GM23338 (cell line): ENCODE measurements at regions not wholly inside any gene's neighbourhood (a gene's known extent, or its start where the extent isn't known, plus 50 kb on each side); places are given as distances from the start of the nearest gene placed in this dataset.

Experiments used
- ATAC-seq: fragments of 200-7000 bp; cut with Tn5 transposase; 3 replicates; pipeline ENCODE4 v1.9.1; 2020
- DNase-seq: peaks from one replicate; pipeline ENCODE4 v3.0.0-alpha.2; 2015; ENCODE audit warnings: low spot score
- H2AFZ ChIP-seq: fragments of 200-600 bp; sonication (generic); 2 replicates; pipeline ENCODE4 v1.8.0; 2016; ENCODE audit warnings: antibody characterized with exemption, mild to moderate bottlenecking, moderate library complexity
- H3F3A ChIP-seq: fragments of 200-600 bp; sonication (generic); replicated peaks from 2 replicates; pipeline ENCODE4 v1.8.0; 2017; ENCODE audit warnings: antibody characterized with exemption, mixed run types, low read depth
- H3K27ac ChIP-seq: fragments of 200-600 bp; sonication (generic); 2 replicates; pipeline ENCODE4 v1.6.1; 2016; ENCODE audit warnings: low read depth
- H3K27me3 ChIP-seq: fragments of 200-600 bp; sonication (generic); 2 replicates; pipeline ENCODE4 v1.8.0; 2016; ENCODE audit warnings: mild to moderate bottlenecking, mixed run types, moderate library complexity; ENCODE audit not compliant: insufficient read depth
- H3K36me3 ChIP-seq: fragments of 200-600 bp; sonication (generic); 2 replicates; pipeline ENCODE4 v1.8.0; 2016; ENCODE audit warnings: mild to moderate bottlenecking; ENCODE audit not compliant: insufficient read depth
- H3K4me1 ChIP-seq: fragments of 200-600 bp; sonication (generic); 2 replicates; pipeline ENCODE4 v1.8.0; 2016; ENCODE audit warnings: mild to moderate bottlenecking, moderate library complexity; ENCODE audit not compliant: insufficient read depth
- H3K4me2 ChIP-seq: fragments of 200-600 bp; sonication (generic); 2 replicates; pipeline ENCODE4 v1.7.1; 2017; ENCODE audit warnings: mixed run types
- H3K4me3 ChIP-seq: fragments of 200-600 bp; sonication (generic); 2 replicates; pipeline ENCODE4 v1.6.1; 2016; ENCODE audit warnings: mixed run types
- H3K79me2 ChIP-seq: fragments of 200-600 bp; sonication (generic); replicated peaks from 2 replicates; pipeline ENCODE4 v1.8.0; 2017; ENCODE audit warnings: mild to moderate bottlenecking; ENCODE audit not compliant: insufficient read depth
- H3K9me2 ChIP-seq: fragments of 200-600 bp; sonication (generic); 2 replicates; pipeline ENCODE4 v1.8.0; 2017; ENCODE audit not compliant: insufficient read depth
- H4K20me1 ChIP-seq: fragments of 200-600 bp; sonication (generic); replicated peaks from 2 replicates; pipeline ENCODE4 v1.8.0; 2017; ENCODE audit warnings: mild to moderate bottlenecking; ENCODE audit not compliant: insufficient read depth
- H3K27ac Mint-ChIP-seq: 2 replicates; pipeline ENCODE4 v1.8.0; 2020; ENCODE audit warnings: inconsistent platforms, mild to moderate bottlenecking, moderate library complexity, mixed read lengths
- H3K27me3 Mint-ChIP-seq: 3 replicates; pipeline ENCODE4 v1.8.0; 2022; ENCODE audit warnings: low read depth, mild to moderate bottlenecking, moderate library complexity, mixed read lengths, inconsistent platforms; ENCODE audit not compliant: insufficient read depth, poor library complexity
- H3K36me3 Mint-ChIP-seq: 3 replicates; pipeline ENCODE4 v1.8.0; 2021; ENCODE audit warnings: low read depth, mild to moderate bottlenecking, inconsistent platforms, moderate library complexity, mixed read lengths
- H3K4me1 Mint-ChIP-seq: 3 replicates; pipeline ENCODE4 v1.8.0; 2020; ENCODE audit warnings: mild to moderate bottlenecking, inconsistent platforms, mixed read lengths
- H3K4me3 Mint-ChIP-seq: 3 replicates; pipeline ENCODE4 v1.8.0; 2021; ENCODE audit warnings: moderate library complexity, mild to moderate bottlenecking, inconsistent platforms, mixed read lengths
- H3K9me3 Mint-ChIP-seq: 3 replicates; pipeline ENCODE4 v1.8.0; 2020; ENCODE audit warnings: moderate library complexity, mild to moderate bottlenecking, inconsistent platforms, mixed read lengths
- CREB1 ChIP-seq: fragments of 250-450 bp; sonication (Bioruptor Pico); IDR thresholded peaks from 2 replicates; pipeline ENCODE4 v1.5.0; 2020; ENCODE audit warnings: low read depth, mild to moderate bottlenecking, moderate library complexity
- CTCF ChIP-seq, 2 experiments: fragments of 200-600 bp in 1 of 2; sonication (generic) in 1 of 2; conservative IDR thresholded peaks; 2 replicates each; pipeline versions ENCODE4 v1.5.1 to v1.6.1; 2016 to 2017; ENCODE audit warnings: antibody characterized with exemption in 2 of 2, low read depth in 2 of 2, mild to moderate bottlenecking in 2 of 2, moderate library complexity in 1 of 2
- ETS1 ChIP-seq: IDR thresholded peaks from 2 replicates; pipeline ENCODE4 v1.6.1; 2016; ENCODE audit warnings: antibody characterized with exemption
- EZH2 ChIP-seq: fragments of 200-600 bp; sonication (generic); IDR thresholded peaks from one replicate; pipeline ENCODE4 v1.8.0; 2017; ENCODE audit warnings: antibody characterized with exemption, mild to moderate bottlenecking, low read depth; ENCODE audit not compliant: unreplicated experiment
- EZH2phosphoT487 ChIP-seq: fragments of 200-600 bp; sonication (generic); IDR thresholded peaks from one replicate; pipeline ENCODE4 v1.8.1; 2018; ENCODE audit warnings: antibody characterized with exemption; ENCODE audit not compliant: unreplicated experiment
- JUNB ChIP-seq: IDR thresholded peaks from one replicate; pipeline ENCODE4 v1.6.1; 2016; ENCODE audit warnings: antibody characterized with exemption; ENCODE audit not compliant: unreplicated experiment
- NANOG ChIP-seq: IDR thresholded peaks from 2 replicates; pipeline ENCODE4 v1.6.1; 2016; ENCODE audit warnings: antibody characterized with exemption, borderline replicate concordance
- REST ChIP-seq: IDR thresholded peaks from one replicate; pipeline ENCODE4 v1.6.1; 2018; ENCODE audit warnings: antibody characterized with exemption; ENCODE audit not compliant: unreplicated experiment
- STAT1 ChIP-seq: IDR thresholded peaks from one replicate; pipeline ENCODE4 v1.6.1; 2016; ENCODE audit warnings: antibody characterized with exemption; ENCODE audit not compliant: unreplicated experiment
- ZNF114 ChIP-seq: fragments of 250-450 bp; sonication (Bioruptor Pico); IDR thresholded peaks from 2 replicates; pipeline ENCODE4 v1.5.0; 2020; ENCODE audit warnings: mild to moderate bottlenecking, moderate library complexity
- ZNF331 ChIP-seq: fragments of 250-450 bp; sonication (Bioruptor Pico); IDR thresholded peaks from 2 replicates; pipeline ENCODE4 v1.5.0; 2020; ENCODE audit warnings: low read depth, mild to moderate bottlenecking, moderate library complexity

GRCh38 chr7:41874201-41874785 lies 171.4 kb upstream of the INHBA start (continued):
- TF ChIP-seq REST, result no peak
- no peak for TF ChIP-seq ETS1

- H3F3A ChIP-seq, result no peaks in the 10 kb centered on the region
- H3K4me1 ChIP-seq, result peaks cover 4% of the 10 kb centered on the region; the same call in 1 of the 2 replicates
- no peaks in the 10 kb centered on the region for H3K79me2 ChIP-seq
- H3K27ac ChIP-seq, result no peak overlapping the region
- no peaks in the 10 kb centered on the region for H4K20me1 ChIP-seq
- no peaks in the 10 kb centered on the region for H3K9me3 Mint-ChIP-seq
- ATAC-seq (no peak), DNase-seq (no peak)
- no peaks in the 10 kb centered on the region; the same call in 1 of the 2 replicates for H3K36me3 ChIP-seq
- H3K4me3 Mint-ChIP-seq, result no peak overlapping the region
- TF ChIP-seq NANOG, result no peak
- no peak for TF ChIP-seq ZNF114 (CRISPR knock-in tag)
- TF ChIP-seq JUNB, result no peak
- TF ChIP-seq CTCF (conservative IDR thresholded peaks at IDR 0.05; ENCODE audit: low read depth in 2 of 2), result no peak
- no peak for TF ChIP-seq REST
- TF ChIP-seq EZH2phosphoT487, result no peak
- no peak for TF ChIP-seq ZNF331 (CRISPR knock-in tag)
- TF ChIP-seq EZH2, result no peak
- TF ChIP-seq STAT1, result no peak
- no peak for TF ChIP-seq CREB1
- H3K4me2 ChIP-seq, result no peak overlapping the region
- no peaks in the 10 kb centered on the region for H3K36me3 Mint-ChIP-seq
- peaks cover 3% of the 10 kb centered on the region; the same call in 2 of the 3 replicates for H3K4me1 Mint-ChIP-seq
- H3K27ac Mint-ChIP-seq, result no peak overlapping the region
- H3K9me2 ChIP-seq, result peaks cover 8% of the 10 kb centered on the region
- H3K27me3 Mint-ChIP-seq, result peaks cover 3% of the 10 kb centered on the region
- H2AFZ ChIP-seq, result no peak overlapping the region
- H3K4me3 ChIP-seq, result no peak overlapping the region
- H3K27me3 ChIP-seq, result no peaks in the 10 kb centered on the region
Measured at GRCh38 chr7:41873741-41874140, 170.9 kb upstream of the INHBA start.
